NCI-H345 treated with DMSO at 0.1 percent for 48 hours (cell line): ENCODE measurements at regions not wholly inside any gene's neighbourhood (a gene's known extent, or its start where the extent isn't known, plus 50 kb on each side); places are given as distances from the start of the nearest gene placed in this dataset.

Source experiments
- DNase-seq: peaks from one replicate; lab custom pipeline; 2025; ENCODE audit not compliant: unreplicated experiment; lab: John Stamatoyannopoulos, UW

DNA sequence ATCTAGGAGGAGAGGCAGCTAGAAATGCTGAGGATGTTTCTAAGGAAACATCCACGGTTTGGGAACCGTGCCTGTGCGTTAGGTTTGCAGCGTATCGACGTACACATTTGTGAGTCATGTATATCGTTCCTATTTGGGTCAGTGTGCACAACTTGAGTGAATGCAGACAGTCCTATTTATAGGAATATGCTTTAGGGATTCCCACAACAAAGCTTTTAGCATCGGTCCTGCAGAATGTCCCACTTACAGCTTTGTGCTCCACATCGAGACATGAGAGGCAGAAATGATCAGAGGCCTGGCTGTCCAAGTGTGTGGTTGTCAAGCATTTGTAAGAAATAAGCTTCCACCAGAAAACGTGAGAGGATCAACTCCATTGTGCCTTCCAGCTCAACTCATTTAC lies 1282.7 kb upstream of the WWC1 start:
- DNase-seq = no peak

DNA sequence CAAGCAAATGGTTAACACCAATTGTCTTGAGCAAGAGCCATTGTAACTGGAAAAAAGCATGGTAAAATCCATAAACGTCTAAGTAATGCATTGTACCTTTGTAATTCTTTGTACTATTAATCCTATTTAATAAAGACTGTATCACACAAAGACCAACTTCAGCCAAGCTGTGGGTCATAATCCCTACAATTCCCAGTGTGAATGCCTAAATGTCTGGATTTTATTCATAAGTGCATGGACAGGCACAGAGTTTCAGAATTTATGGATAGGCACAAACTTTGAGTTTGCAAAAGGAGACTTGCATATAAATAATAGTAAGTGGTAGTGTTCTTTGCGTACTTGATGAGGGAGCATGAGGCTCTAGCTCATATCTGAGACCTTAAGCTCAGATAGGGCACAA lies 1280.2 kb upstream of the WWC1 start:
- DNase-seq = no peak

DNA sequence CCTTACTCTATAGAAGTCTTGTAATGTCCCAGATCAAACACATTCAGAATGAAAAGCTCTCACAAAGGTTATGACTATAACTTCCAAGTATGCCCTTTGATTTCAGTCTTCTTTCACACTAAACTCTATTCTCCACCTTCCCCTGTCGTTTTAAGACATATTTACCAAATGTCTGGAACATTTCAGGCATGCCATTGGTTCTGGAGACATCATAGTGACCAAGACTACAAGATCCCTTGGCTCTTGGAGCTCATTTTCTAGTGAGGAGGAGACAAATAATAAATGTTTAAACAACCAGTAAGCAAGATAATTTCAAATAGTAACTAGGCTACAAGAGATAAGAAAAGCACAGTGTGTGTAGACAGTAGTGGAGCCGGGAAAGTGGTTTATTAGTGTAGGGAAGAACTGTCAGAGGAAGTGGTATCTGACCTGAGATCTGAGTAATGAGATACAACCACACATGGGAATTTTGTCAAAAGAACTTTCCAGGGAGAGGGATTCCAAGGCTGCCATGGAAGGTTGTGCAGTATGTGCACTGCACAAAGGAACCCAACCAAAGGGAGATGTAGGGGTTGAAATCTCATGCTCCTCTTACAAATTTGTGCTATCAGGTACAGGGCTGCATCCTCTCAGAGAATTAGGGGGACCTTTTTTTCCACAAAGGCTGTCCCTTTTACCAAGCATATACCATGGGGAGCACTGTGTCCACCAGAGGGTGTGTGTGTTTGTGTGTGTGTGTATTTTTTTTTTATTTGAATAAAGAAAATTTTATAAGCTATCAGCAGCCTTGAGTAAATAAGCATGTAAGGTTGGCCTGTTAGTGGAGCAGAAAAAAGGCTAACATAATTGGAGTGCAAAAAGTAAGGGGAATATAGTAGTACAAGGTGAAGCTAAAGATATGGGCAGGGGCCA lies 1279.1 kb upstream of the WWC1 start:
- DNase-seq = no peak

- no peak for DNase-seq
Observed at GRCh38 chr5:167014401-167015056, 1276.9 kb upstream of the WWC1 start.

- no peak for DNase-seq
Observed at GRCh38 chr5:167020418-167020817, 1271.0 kb upstream of the WWC1 start.

DNA sequence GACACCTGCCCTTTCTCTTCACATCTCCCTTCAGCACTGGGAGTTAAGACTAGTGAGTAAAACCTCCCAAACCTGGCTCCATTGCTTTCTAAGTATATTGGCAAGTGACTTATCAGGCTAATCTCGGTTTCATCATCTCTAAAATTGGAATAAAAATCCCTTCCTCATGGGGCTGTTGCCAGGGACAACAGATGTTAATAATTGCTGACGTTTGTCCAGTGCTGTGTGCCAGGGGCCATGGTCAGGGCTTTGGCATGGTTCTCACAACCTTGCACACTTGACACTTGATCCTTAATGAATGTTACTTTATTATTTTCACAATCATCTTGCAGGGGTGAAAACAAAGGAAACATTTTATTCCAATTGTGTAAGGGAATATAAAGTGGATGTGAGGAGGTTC lies 1262.0 kb upstream of the WWC1 start:
- DNase-seq = no peak

- no peak for DNase-seq
Observed at GRCh38 chr5:167030500-167031120, 1260.8 kb upstream of the WWC1 start.

GRCh38 chr5:167036585-167036984 lies 1254.9 kb upstream of the WWC1 start:
- no peak for DNase-seq

GRCh38 chr5:167049043-167049663 lies 1242.3 kb upstream of the WWC1 start:
- peak; percentile 25 for DNase-seq

GRCh38 chr5:167049771-167050567 lies 1241.5 kb upstream of the WWC1 start:
- DNase-seq = no peak

DNA sequence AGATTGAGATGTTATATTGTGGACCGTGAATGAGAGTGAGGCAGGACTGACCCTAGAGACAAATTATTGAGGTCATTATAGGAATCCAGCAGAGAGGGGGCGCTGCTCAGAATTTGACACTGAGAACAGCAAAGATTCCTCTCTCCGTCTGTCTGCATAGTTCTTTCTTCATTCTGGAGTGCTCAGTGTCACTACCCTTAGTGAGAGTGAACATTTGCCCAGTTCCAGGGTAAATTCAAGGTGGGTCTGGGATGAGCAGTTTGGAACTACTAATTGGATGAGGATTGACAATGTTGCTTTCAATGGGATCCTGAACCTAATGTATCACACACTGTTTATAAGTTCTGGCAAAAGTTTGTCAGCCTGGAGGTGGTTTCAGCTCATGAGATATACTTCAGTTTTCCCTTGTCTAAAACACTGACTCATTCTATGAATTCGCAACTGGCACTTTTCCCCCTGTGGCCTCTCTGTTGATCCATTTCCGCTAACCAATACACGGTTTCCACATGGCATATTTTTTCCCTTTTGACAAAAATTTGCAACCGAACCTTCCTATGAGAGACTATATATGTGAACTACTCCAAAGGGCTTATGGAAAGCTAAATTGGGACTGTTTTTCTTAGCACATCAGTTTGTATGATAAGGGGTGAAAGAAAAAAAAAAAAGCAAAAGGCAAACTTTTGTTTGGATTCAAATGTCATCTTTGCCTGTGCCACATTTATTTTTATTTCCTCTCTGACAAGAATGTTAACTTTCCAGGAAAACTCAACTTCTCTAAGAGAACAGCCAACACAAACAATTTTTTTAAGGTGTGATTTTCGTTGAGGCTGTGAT lies 1240.7 kb upstream of the WWC1 start:
- no peak for DNase-seq

GRCh38 chr5:167051402-167051768 lies 1240.1 kb upstream of the WWC1 start:
- no peak for DNase-seq

- DNase-seq = no peak
Observed at GRCh38 chr5:167052791-167053190, 1238.7 kb upstream of the WWC1 start.

GRCh38 chr5:167057665-167058064 lies 1233.8 kb upstream of the WWC1 start:
- no peak for DNase-seq

DNA sequence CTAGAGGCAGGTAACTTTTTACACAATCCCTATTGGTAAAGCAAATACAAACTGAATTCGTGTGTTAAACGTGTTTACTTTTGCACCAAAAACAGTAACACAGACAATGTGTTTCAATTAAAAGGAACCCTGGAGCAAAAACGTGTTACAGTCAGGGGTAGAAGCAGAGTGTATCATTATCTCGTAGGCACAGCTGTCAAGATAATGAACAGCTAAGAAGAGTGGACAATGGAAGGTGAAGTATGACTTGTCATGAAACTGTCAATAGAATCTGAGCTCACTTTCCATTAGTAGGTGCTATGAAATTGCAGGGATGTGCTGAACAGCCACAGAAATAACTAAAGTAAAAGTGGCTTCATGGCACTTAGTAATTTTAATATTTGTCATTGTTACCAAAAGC lies 1229.8 kb upstream of the WWC1 start:
- no peak for DNase-seq

- DNase-seq = no peak
Observed at GRCh38 chr5:167063116-167063515, 1228.3 kb upstream of the WWC1 start.

DNA sequence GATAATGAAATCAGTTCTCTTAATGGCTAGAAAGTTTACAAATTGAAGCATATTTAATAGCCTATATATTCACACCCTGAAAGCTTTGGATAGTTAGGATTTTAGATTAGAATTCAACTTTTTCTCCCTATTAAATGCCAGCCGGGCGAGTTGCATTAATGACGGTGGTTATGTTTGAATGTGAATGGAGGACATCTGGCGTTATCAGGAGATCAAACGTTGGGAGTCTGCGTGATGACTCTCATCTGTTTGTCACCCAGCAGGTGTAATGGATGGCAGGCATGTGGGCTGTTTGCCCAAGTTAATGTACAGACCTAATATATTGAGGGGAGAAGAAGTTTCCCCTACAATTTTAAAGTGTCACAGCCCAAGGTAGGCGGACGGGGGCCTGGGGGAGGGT lies 1227.7 kb upstream of the WWC1 start:
- DNase-seq = no peak

DNA sequence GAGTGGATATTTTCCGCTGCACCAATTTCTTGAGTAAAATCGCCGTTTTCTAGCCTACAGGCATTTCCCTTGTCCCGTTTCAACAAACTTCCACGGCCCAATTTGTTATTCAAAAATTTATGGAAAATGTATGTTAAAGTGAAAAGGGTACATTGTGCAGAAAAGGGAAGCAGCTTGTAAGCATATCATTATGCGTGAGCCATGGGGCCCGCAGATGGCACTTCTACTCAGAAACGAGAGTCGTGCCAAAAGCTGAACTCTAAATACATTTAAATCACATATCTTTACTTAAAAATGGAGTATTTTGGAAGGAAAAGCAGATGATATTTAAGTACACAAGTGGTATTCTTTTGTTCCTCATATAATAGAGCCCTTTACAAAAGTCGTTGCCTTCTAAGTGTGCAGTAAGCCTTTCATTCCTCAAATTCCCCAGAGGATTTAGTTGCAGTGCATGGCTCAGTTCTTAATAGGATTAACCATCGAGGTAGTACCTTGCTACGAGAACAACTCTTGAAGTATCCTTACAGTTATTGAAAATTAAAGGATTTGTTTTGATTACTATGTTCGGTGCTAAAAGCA lies 1227.2 kb upstream of the WWC1 start:
- no peak for DNase-seq

GRCh38 chr5:167065794-167066193 lies 1225.7 kb upstream of the WWC1 start:
- DNase-seq = no peak
